HepG2 (cell line): ENCODE measurements at regions not wholly inside any gene's neighbourhood (a gene's known extent, or its start where the extent isn't known, plus 50 kb on each side); places are given as distances from the start of the nearest gene placed in this dataset.

Source experiments
- BCL3 ChIP-seq: sonication (generic); formaldehyde crosslinking; IDR thresholded peaks from 2 replicates; pipeline ENCODE4 v1.5.1; 2020; ENCODE audit warnings: mild to moderate bottlenecking, missing genetic modification reagents, moderate library complexity
- CTCF ChIP-seq: sonication (generic); formaldehyde crosslinking; IDR thresholded peaks from 2 replicates; pipeline ENCODE4 v1.5.0; 2020; ENCODE audit warnings: mild to moderate bottlenecking, missing genetic modification reagents, moderate library complexity
- EZH2 ChIP-seq: conservative IDR thresholded peaks from 2 replicates; pipeline ENCODE4 v1.6.1; 2012; ENCODE audit warnings: mild to moderate bottlenecking, low read depth, low read length, moderate library complexity
- NFE2L2 ChIP-seq: fragments of 150-350 bp; IDR thresholded peaks from 2 replicates; pipeline ENCODE4 v1.6.1; 2014; ENCODE audit warnings: low read length
- NFIC ChIP-seq: IDR thresholded peaks from 2 replicates; pipeline ENCODE4 v1.6.1; 2012; ENCODE audit warnings: mild to moderate bottlenecking, low read length, inconsistent platforms
- POLR2AphosphoS5 ChIP-seq: IDR thresholded peaks from 2 replicates; pipeline ENCODE4 v1.6.1; 2012; ENCODE audit warnings: low read depth, low read length
- SAP130 ChIP-seq: IDR thresholded peaks from 2 replicates; pipeline ENCODE4 v1.6.1; 2016; ENCODE audit warnings: low read depth
- TF ChIP-seq, protein P1 (sequence below): sonication (generic); formaldehyde crosslinking; IDR thresholded peaks from 2 replicates; pipeline ENCODE4 v1.8.1; 2023; ENCODE audit warnings: missing genetic modification reagents, inconsistent platforms, borderline replicate concordance

- TF ChIP-seq, protein P1, sequence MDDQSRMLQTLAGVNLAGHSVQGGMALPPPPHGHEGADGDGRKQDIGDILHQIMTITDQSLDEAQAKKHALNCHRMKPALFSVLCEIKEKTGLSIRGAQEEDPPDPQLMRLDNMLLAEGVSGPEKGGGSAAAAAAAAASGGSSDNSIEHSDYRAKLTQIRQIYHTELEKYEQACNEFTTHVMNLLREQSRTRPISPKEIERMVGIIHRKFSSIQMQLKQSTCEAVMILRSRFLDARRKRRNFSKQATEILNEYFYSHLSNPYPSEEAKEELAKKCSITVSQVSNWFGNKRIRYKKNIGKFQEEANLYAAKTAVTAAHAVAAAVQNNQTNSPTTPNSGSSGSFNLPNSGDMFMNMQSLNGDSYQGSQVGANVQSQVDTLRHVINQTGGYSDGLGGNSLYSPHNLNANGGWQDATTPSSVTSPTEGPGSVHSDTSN (CRISPR knock-in tag) = no peak
- TF ChIP-seq NFIC (no peak), BCL3 (CRISPR knock-in tag) (no peak), EZH2 (no peak), POLR2AphosphoS5 (no peak), CTCF (CRISPR knock-in tag) (no peak), NFE2L2 (no peak), SAP130 (no peak)
These were observed 211.2 kb downstream of the VAPA start for GRCh38 chr18:10124967-10125366.
